ENCODE measurements at regions not wholly inside any gene's neighbourhood (a gene's known extent, or its start where the extent isn't known, plus 50 kb on each side); places are given as distances from the start of the nearest gene placed in this dataset.

GRCh38 chr15:95663156-95664100, 667.1 kb upstream of the NR2F2 start:
- TF ChIP-seq ZNF274 (IDR thresholded peaks at IDR 0.05; ENCODE audit: low read depth, low read length) (no peak), SUZ12 (IDR thresholded peaks at IDR 0.05; ENCODE audit: extremely low read depth, insufficient read depth, insufficient read length) (no peak)
